H1 (cell line): ENCODE measurements at regions not wholly inside any gene's neighbourhood (a gene's known extent, or its start where the extent isn't known, plus 50 kb on each side); places are given as distances from the start of the nearest gene placed in this dataset.

ENCODE experiments used
- RAD21 ChIP-seq, 2 experiments: IDR thresholded peaks in 1 of 2; conservative IDR thresholded peaks in 1 of 2; 2 replicates each; pipeline ENCODE4 v1.6.1; 2011; ENCODE audit warnings: low read depth in 2 of 2, low read length in 2 of 2, improper control_type of control experiment in 1 of 2, inconsistent platforms in 1 of 2, mild to moderate bottlenecking in 1 of 2, moderate library complexity in 1 of 2

DNA sequence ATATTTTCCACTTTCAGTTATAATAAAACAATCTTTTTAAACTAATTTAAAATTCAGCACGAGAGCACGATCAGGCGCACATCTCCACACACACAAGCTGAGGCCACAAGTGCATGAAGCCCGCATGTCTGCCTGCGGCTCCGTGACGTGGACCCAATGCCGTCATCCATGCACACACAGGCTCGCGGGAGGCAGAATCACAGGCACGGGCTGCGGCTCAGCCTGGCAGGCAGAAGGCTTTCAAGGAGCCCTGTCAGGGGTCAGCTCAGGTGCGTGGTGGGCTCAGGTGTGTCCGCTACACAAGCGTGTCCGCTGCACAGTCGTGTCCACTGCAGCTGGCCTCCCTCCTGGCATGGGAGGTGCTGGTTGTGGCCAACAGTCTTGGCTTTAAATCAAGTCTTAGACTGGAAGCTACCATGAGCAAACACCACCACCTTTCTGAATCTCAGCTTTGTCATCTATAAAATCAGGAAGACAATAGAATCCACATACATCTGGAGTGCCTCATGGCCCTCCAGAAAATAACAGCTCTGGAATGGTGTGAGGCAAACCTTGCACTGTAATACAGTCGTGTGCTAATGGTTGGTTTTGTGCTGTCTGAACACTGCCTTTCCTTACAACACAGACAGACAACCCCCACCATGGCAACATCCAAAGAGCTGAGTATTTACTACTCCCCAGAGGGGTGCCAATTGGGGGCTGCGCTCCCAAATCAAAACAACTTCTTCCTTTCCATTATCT, 210.1 kb downstream of the NDUFA10 start (continued):
- TF ChIP-seq RAD21 (IDR thresholded peaks at IDR 0.05 in 1 of 2, conservative IDR thresholded peaks at IDR 0.05 in 1 of 2; ENCODE audit: low read depth in 2 of 2, low read length in 2 of 2) = no peak
